Liver (tissue), 8 donors: ENCODE measurements at regions not wholly inside any gene's neighbourhood (a gene's known extent, or its start where the extent isn't known, plus 50 kb on each side); places are given as distances from the start of the nearest gene placed in this dataset.

Experiments used
- DNase-seq: peaks from one replicate; pipeline ENCODE4 v3.0.0-alpha.2; 2017; ENCODE audit warnings: low spot score
- H3K27ac ChIP-seq, 2 donors: one replicate each; pipeline ENCODE4 v1.7.0; 2013; ENCODE audit warnings: inconsistent platforms in 2 of 2, low read length in 2 of 2, control low read depth in 1 of 2, low read depth in 1 of 2, mild to moderate bottlenecking in 1 of 2
- H3K27me3 ChIP-seq, 4 donors: one replicate each; pipeline versions ENCODE4 v1.6.1 to v1.7.0; 2013; ENCODE audit warnings: low read length in 3 of 4, inconsistent platforms in 1 of 4, mild to moderate bottlenecking in 1 of 4, moderate library complexity in 1 of 4; ENCODE audit not compliant: control insufficient read depth in 4 of 4, insufficient read depth in 4 of 4
- H3K36me3 ChIP-seq, 4 donors: one replicate each; pipeline versions ENCODE4 v1.6.1 to v1.7.0; 2013; ENCODE audit warnings: low read length in 3 of 4, mild to moderate bottlenecking in 3 of 4, low read depth in 1 of 4, moderate library complexity in 1 of 4; ENCODE audit not compliant: control insufficient read depth in 4 of 4, insufficient read depth in 3 of 4
- H3K4me1 ChIP-seq, 4 donors: one replicate each; pipeline versions ENCODE4 v1.6.1 to v1.7.0; 2013; ENCODE audit warnings: low read length in 3 of 4, mild to moderate bottlenecking in 3 of 4, moderate library complexity in 1 of 4; ENCODE audit not compliant: control insufficient read depth in 4 of 4, insufficient read depth in 4 of 4
- H3K4me3 ChIP-seq, 3 donors: one replicate each; pipeline versions ENCODE4 v1.6.1 to v1.7.0; 2013; ENCODE audit warnings: low read length in 3 of 3, control low read depth in 1 of 3, low read depth in 1 of 3, mild to moderate bottlenecking in 1 of 3
- H3K9ac ChIP-seq, 2 donors: one replicate each; pipeline ENCODE4 v1.7.0; 2013; ENCODE audit warnings: low read length in 2 of 2, mild to moderate bottlenecking in 2 of 2, moderate library complexity in 2 of 2, control low read depth in 1 of 2, low read depth in 1 of 2
- H3K9me3 ChIP-seq, 4 donors: one replicate each; pipeline versions ENCODE4 v1.6.1 to v1.7.0; 2013; ENCODE audit warnings: low read length in 3 of 4; ENCODE audit not compliant: control insufficient read depth in 4 of 4
- EGR1 ChIP-seq, 2 donors: IDR thresholded peaks; 2 replicates each; pipeline ENCODE4 v1.6.1; 2016 to 2018; ENCODE audit warnings: antibody characterized with exemption in 2 of 2, low read depth in 2 of 2
- FOXA1 ChIP-seq: IDR thresholded peaks from 2 replicates; pipeline ENCODE4 v1.6.1; 2016; ENCODE audit warnings: antibody characterized with exemption
- FOXA2 ChIP-seq: IDR thresholded peaks from 2 replicates; pipeline ENCODE4 v1.6.1; 2016; ENCODE audit warnings: antibody characterized with exemption
- GABPA ChIP-seq, 2 donors: IDR thresholded peaks in 1 of 2; conservative IDR thresholded peaks in 1 of 2; 2 replicates each; pipeline ENCODE4 v1.6.1; 2016; ENCODE audit warnings: antibody characterized with exemption in 2 of 2, mild to moderate bottlenecking in 1 of 2, moderate library complexity in 1 of 2
- HNF4A ChIP-seq, 2 donors: conservative IDR thresholded peaks; 2 replicates each; pipeline ENCODE4 v1.6.1; 2016; ENCODE audit warnings: antibody characterized with exemption in 2 of 2, mild to moderate bottlenecking in 2 of 2
- HNF4G ChIP-seq: IDR thresholded peaks from 2 replicates; pipeline ENCODE4 v1.6.1; 2016; ENCODE audit warnings: antibody characterized with exemption
- JUND ChIP-seq, 2 donors: IDR thresholded peaks; 2 replicates each; pipeline ENCODE4 v1.6.1; 2016; ENCODE audit warnings: antibody characterized with exemption in 2 of 2
- NR2F2 ChIP-seq: IDR thresholded peaks from 2 replicates; pipeline ENCODE4 v1.6.1; 2016; ENCODE audit warnings: antibody characterized with exemption
- RAD21 ChIP-seq, 2 donors: IDR thresholded peaks; 2 replicates each; pipeline ENCODE4 v1.6.1; 2016; ENCODE audit warnings: antibody characterized with exemption in 2 of 2, mild to moderate bottlenecking in 2 of 2
- RXRA ChIP-seq, 2 donors: IDR thresholded peaks; 2 replicates each; pipeline ENCODE4 v1.6.1; 2017 to 2018; ENCODE audit warnings: antibody characterized with exemption in 2 of 2, mild to moderate bottlenecking in 1 of 2
- SP1 ChIP-seq: IDR thresholded peaks from 2 replicates; pipeline ENCODE4 v1.6.1; 2018; ENCODE audit warnings: antibody characterized with exemption, mild to moderate bottlenecking
- TAF1 ChIP-seq: conservative IDR thresholded peaks from 2 replicates; pipeline ENCODE4 v1.6.1; 2016; ENCODE audit warnings: antibody characterized with exemption, mild to moderate bottlenecking
- YY1 ChIP-seq: IDR thresholded peaks from 2 replicates; pipeline ENCODE4 v1.6.1; 2016; ENCODE audit warnings: antibody characterized with exemption, mild to moderate bottlenecking
- WGBS: extraction: QIAGEN DNeasy Blood & Tissue Kit; methylation state at CpG from one replicate; pipeline ENCODE4 v1.1.7; 2013; 5-methylcytosine and 5-hydroxymethylcytosine counted together
- TF ChIP-seq, protein P1 (sequence below): IDR thresholded peaks from 2 replicates; pipeline ENCODE4 v1.6.1; 2016; ENCODE audit warnings: antibody characterized with exemption
- TF ChIP-seq, protein P2 (sequence below): IDR thresholded peaks from 2 replicates; pipeline ENCODE4 v1.6.1; 2016; ENCODE audit warnings: antibody characterized with exemption
- TF ChIP-seq, protein P3 (sequence below): IDR thresholded peaks from 2 replicates; pipeline ENCODE4 v1.6.1; 2016; ENCODE audit warnings: antibody characterized with exemption
- TF ChIP-seq, protein P4 (sequence below): IDR thresholded peaks from 2 replicates; pipeline ENCODE4 v1.6.1; 2016; ENCODE audit warnings: antibody characterized with exemption, mild to moderate bottlenecking
- TF ChIP-seq, protein P5 (sequence below): fragments of 150-350 bp; IDR thresholded peaks from 2 replicates; pipeline ENCODE4 v1.5.1; 2017; ENCODE audit warnings: improper control_type of control experiment, low read depth, low read length; ENCODE audit not compliant: missing input control
- donor health status: healthy.
- donor health status: healthy.
- donor health status: healthy.
- donor health status: healthy.
- donor health status: healthy.

DNA sequence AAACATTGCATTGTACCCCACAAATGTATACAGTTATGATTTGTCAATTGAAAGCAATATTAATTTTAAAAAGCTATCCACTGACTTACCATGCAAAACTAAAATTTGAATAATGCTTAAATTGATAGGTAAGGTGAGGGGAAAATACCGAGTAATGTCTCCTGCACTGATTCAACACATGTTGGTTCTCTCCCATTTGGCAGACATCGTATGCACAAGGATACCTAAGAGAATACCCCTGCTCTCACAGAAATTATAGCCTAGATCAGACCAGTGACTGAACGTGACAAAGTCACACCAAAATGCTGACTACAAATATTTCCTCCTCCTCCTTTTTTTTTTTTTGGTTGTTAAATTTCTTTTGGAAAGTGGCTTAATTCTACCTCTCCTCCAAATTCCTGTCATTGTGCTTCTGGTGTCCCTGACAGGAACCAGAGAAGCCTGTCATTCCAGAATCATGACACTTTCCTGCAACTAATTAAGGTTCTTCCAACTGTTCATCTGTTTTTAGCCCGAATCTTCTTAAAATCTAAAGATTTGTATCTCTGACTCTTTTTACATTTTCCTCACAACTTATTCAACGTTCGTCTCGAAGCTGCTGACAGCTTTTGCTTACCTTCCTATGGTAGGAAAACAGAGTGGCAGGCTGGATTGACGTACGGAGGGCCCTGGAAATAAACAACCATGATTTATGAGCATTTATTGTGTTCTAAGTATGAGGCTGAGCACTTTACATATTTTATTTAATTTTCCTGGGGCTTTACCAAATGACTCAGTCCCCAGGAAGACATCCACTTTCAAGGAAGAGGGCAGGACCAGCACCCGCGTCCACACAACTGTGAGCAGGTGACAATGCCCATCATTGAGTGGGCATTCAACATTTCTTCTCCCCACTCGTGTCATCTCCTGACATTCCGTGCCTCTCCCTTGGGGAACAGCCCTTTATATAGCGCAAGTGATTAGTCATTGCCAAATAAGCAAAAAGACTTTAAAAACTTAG is 57.9 kb upstream of the KCNE2 start:
- Histone ChIP-seq H3K27ac (no peak overlapping the region), H3K9ac (no peak overlapping the region), H3K36me3 (no peaks in the 10 kb centered on the region), H3K27me3 (no peaks in the 10 kb centered on the region), H3K9me3 (no peaks in the 10 kb centered on the region), H3K4me1 (no peaks in the 10 kb centered on the region), H3K4me3 (no peak overlapping the region)
- TF ChIP-seq RXRA (IDR thresholded peaks at IDR 0.05) (no peak), FOXA2 (no peak), RAD21 (IDR thresholded peaks at IDR 0.05) (no peak), EGR1 (IDR thresholded peaks at IDR 0.05; ENCODE audit: low read depth in 2 of 2) (no peak), FOXA1 (no peak), JUND (IDR thresholded peaks at IDR 0.05) (no peak)
- TF ChIP-seq, protein P1, sequence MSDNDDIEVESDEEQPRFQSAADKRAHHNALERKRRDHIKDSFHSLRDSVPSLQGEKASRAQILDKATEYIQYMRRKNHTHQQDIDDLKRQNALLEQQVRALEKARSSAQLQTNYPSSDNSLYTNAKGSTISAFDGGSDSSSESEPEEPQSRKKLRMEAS, result no peak
- TF ChIP-seq, protein P2, sequence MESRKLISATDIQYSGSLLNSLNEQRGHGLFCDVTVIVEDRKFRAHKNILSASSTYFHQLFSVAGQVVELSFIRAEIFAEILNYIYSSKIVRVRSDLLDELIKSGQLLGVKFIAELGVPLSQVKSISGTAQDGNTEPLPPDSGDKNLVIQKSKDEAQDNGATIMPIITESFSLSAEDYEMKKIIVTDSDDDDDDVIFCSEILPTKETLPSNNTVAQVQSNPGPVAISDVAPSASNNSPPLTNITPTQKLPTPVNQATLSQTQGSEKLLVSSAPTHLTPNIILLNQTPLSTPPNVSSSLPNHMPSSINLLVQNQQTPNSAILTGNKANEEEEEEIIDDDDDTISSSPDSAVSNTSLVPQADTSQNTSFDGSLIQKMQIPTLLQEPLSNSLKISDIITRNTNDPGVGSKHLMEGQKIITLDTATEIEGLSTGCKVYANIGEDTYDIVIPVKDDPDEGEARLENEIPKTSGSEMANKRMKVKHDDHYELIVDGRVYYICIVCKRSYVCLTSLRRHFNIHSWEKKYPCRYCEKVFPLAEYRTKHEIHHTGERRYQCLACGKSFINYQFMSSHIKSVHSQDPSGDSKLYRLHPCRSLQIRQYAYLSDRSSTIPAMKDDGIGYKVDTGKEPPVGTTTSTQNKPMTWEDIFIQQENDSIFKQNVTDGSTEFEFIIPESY, result no peak
- TF ChIP-seq, protein P3, sequence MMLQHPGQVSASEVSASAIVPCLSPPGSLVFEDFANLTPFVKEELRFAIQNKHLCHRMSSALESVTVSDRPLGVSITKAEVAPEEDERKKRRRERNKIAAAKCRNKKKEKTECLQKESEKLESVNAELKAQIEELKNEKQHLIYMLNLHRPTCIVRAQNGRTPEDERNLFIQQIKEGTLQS, result no peak
- WGBS, result 88% methylated on average over 14 of the region's 14 CpGs
- no peak for DNase-seq

DNA sequence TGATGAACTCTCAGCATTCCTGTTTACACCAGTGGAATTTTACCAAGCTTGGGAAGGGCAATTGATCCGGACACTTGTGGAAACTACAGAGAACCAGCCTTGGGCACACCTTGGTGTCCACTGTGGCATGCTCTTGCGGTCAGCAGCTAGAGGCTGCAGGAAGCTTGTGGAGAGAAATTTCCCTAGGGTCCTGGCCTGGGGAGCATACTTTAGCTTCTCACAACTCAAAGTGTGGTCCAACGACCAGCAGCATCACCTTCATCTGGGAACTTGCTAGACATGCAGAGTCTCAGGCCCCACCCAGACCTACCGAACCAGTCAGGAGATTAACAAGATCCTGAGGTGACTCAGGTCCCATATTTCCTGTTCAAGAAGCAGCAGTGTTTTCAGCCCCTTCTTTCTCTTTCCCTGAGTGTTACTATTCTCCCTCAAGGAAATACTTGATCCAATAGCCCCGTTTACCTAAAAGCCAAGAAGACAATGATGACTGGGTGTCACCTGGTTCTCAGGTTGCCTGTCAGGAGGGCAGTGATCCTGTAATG is 55.7 kb upstream of the KCNE2 start:
- Histone ChIP-seq H3K27ac (no peak overlapping the region), H3K4me1 (no peaks in the 10 kb centered on the region), H3K9me3 (no peaks in the 10 kb centered on the region), H3K36me3 (no peaks in the 10 kb centered on the region), H3K9ac (no peak overlapping the region), H3K4me3 (no peak overlapping the region), H3K27me3 (no peaks in the 10 kb centered on the region)
- 86% methylated on average over 5 of the region's 5 CpGs for WGBS
- DNase-seq, result no peak
- TF ChIP-seq, protein P2, result no peak
- no peak for TF ChIP-seq HNF4G
- no peak for TF ChIP-seq RXRA (IDR thresholded peaks at IDR 0.05)
- no peak for TF ChIP-seq FOXA2
- no peak for TF ChIP-seq EGR1 (IDR thresholded peaks at IDR 0.05; ENCODE audit: low read depth in 2 of 2)
- TF ChIP-seq, protein P4, sequence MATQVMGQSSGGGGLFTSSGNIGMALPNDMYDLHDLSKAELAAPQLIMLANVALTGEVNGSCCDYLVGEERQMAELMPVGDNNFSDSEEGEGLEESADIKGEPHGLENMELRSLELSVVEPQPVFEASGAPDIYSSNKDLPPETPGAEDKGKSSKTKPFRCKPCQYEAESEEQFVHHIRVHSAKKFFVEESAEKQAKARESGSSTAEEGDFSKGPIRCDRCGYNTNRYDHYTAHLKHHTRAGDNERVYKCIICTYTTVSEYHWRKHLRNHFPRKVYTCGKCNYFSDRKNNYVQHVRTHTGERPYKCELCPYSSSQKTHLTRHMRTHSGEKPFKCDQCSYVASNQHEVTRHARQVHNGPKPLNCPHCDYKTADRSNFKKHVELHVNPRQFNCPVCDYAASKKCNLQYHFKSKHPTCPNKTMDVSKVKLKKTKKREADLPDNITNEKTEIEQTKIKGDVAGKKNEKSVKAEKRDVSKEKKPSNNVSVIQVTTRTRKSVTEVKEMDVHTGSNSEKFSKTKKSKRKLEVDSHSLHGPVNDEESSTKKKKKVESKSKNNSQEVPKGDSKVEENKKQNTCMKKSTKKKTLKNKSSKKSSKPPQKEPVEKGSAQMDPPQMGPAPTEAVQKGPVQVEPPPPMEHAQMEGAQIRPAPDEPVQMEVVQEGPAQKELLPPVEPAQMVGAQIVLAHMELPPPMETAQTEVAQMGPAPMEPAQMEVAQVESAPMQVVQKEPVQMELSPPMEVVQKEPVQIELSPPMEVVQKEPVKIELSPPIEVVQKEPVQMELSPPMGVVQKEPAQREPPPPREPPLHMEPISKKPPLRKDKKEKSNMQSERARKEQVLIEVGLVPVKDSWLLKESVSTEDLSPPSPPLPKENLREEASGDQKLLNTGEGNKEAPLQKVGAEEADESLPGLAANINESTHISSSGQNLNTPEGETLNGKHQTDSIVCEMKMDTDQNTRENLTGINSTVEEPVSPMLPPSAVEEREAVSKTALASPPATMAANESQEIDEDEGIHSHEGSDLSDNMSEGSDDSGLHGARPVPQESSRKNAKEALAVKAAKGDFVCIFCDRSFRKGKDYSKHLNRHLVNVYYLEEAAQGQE, result no peak
- no peak for TF ChIP-seq RAD21 (IDR thresholded peaks at IDR 0.05)
- TF ChIP-seq JUND (IDR thresholded peaks at IDR 0.05), result no peak
- no peak for TF ChIP-seq YY1
- TF ChIP-seq GABPA (IDR thresholded peaks at IDR 0.05 in 1 of 2, conservative IDR thresholded peaks at IDR 0.05 in 1 of 2), result no peak
- TF ChIP-seq, protein P3, result no peak
- no peak for TF ChIP-seq HNF4A (conservative IDR thresholded peaks at IDR 0.05)
- TF ChIP-seq NR2F2, result no peak
- TF ChIP-seq FOXA1, result no peak
- no peak for TF ChIP-seq TAF1
- TF ChIP-seq, protein P5, sequence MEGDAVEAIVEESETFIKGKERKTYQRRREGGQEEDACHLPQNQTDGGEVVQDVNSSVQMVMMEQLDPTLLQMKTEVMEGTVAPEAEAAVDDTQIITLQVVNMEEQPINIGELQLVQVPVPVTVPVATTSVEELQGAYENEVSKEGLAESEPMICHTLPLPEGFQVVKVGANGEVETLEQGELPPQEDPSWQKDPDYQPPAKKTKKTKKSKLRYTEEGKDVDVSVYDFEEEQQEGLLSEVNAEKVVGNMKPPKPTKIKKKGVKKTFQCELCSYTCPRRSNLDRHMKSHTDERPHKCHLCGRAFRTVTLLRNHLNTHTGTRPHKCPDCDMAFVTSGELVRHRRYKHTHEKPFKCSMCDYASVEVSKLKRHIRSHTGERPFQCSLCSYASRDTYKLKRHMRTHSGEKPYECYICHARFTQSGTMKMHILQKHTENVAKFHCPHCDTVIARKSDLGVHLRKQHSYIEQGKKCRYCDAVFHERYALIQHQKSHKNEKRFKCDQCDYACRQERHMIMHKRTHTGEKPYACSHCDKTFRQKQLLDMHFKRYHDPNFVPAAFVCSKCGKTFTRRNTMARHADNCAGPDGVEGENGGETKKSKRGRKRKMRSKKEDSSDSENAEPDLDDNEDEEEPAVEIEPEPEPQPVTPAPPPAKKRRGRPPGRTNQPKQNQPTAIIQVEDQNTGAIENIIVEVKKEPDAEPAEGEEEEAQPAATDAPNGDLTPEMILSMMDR, result no peak
- TF ChIP-seq SP1, result no peak
- TF ChIP-seq, protein P1, result no peak
